NCI-H82 treated with DMSO at 0.1 percent for 48 hours (cell line): ENCODE measurements at regions not wholly inside any gene's neighbourhood (a gene's known extent, or its start where the extent isn't known, plus 50 kb on each side); places are given as distances from the start of the nearest gene placed in this dataset.

Experiments used
- DNase-seq: peaks from one replicate; lab custom pipeline; 2025; ENCODE audit not compliant: unreplicated experiment; lab: John Stamatoyannopoulos, UW

- no peak for DNase-seq
These were observed 68.5 kb downstream of the EFNB1 start for GRCh38 chrX:68897118-68897945.

GRCh38 chrX:68896581-68896980, 67.8 kb downstream of the EFNB1 start:
- no peak for DNase-seq

GRCh38 chrX:68895778-68896177, 67.0 kb downstream of the EFNB1 start:
- DNase-seq, result no peak

- DNase-seq, result no peak
These were observed 66.5 kb downstream of the EFNB1 start for GRCh38 chrX:68895341-68895755.

- no peak for DNase-seq
These were observed 65.9 kb downstream of the EFNB1 start for GRCh38 chrX:68894513-68895340.

GRCh38 chrX:68894142-68894512, 65.3 kb downstream of the EFNB1 start:
- no peak for DNase-seq

GRCh38 chrX:68892651-68893050, 63.8 kb downstream of the EFNB1 start:
- DNase-seq, result no peak

GRCh38 chrX:68892134-68892533, 63.3 kb downstream of the EFNB1 start:
- DNase-seq, result no peak
